ENCODE measurements at regions not wholly inside any gene's neighbourhood (a gene's known extent, or its start where the extent isn't known, plus 50 kb on each side); places are given as distances from the start of the nearest gene placed in this dataset.
"Not testable (repeated sequence)": the region's sequence is repeated elsewhere in the genome, so short reads cannot be mapped to it uniquely, and the experiment has no call there.

DNA sequence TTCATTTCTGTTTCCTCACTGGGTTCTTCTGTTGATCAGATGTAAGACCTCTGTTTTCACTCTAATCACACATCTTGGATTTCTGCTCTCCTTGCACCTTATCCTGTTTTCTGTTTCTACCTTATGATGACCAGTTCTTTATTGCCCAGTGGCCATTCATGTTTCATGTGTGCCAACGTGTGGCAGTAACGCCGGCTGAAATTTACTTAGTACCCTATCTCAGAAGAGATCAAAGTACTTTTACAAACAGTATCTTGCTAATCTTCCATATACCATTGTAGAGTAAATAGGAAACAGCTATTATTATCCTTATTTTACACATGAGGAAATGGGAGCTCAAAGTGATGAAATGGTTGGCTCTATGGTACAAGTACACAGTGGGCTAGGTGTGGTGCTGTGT is 74.0 kb downstream of the GATA3 start:
- no peak for DNase-seq

DNA sequence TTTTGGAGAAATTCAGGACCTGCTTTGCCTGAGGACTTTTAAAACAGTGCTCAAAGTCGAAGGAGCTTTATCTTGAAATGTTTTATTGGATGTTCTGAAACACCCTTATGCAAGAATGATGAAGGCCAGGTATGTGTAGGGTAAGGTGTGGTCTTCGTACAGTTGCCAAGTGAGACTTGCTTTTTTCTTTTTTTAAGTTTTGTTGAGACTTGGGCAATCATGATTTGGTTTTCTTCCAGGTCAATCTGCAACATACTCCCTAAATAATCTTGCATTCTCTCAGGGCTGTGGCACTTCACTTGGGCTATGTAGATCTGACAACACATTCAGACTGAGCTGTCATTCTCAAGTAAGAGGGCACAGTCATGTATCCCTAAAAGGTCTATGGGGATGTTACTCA is 75.0 kb downstream of the GATA3 start:
- no peak for DNase-seq

GRCh38 chr10:8130973-8131911 is 76.8 kb downstream of the GATA3 start:
- DNase-seq: no peak

DNA sequence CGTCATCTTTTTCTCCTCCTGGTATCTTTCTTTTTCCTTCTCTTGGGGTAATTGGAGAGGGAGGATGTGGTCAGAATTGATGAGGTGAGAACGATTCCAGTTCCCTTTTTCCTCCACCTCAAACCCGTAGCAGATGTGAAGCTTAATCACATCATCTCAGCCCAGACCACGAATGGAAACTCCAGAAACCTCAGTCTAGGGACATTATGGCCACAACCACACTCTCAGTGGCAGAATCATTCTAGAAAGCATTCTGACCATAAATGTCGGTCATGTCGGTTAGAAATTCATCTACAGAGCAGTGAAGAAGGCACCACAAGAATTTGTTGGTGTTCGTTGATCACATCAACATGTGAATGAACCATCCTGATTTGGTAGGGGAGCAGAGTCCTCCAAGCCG is 78.7 kb downstream of the GATA3 start:
- DNase-seq: no peak

GRCh38 chr10:8136736-8137135 is 82.2 kb downstream of the GATA3 start:
- no peak for DNase-seq

DNA sequence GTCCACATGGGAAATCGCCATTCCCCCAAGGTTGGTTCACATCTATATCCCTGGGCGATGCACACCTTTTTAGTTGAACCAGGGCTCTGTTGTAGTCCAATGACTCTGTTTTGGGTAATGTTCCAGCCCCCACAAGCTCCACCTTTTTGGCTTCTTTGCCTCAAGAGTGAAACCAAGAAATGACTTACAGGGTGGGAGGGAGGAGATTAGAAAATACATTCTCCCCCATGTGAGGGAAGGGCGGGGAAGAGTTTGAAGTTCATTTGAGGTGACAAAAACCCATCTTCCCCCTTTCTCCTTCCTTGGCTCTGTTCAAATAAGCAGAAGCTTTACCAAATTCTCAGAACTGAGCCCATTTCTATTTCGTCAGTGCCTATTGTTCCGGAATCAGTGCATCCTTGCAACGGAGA is 82.8 kb downstream of the GATA3 start:
- DNase-seq: no peak

DNA sequence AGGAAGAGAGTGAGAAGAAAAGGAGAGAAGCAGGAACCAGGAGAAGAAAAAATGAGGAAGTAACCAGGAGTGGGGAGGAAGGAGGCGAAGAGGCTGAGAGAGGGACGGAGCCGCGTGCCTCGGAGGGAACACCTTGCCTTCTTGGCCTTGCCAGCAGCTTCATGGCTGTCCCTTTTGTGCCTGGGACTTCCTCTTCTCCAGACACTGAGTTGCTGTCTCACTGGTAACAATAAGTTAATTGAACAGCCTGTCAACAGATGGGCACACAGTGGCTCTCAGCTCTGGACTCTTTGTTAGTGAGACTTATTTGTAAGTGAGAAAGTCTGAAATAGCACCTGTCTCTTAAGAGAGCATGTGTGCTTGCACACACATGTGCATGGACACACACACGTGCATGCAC is 83.2 kb downstream of the GATA3 start:
- no peak for DNase-seq

DNA sequence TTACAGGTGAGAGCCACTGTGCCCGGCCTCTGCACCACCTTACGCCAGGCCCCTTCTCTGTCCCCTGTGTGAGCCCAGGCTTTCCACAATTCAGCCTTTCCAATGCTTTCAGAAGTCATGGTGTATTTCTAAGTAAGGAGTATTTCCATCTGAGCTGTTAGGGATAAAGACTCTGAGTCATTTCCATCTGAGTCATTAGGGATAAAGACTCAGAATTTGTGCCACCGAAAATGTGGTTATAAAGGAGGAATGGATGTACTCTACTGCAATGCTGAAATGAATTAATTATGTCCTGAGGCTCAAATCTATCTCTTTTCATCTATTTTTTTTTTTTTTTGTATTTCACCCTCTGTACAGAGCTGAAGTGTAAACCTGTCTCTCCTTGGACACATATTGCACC is 84.0 kb downstream of the GATA3 start:
- no peak for DNase-seq

DNA sequence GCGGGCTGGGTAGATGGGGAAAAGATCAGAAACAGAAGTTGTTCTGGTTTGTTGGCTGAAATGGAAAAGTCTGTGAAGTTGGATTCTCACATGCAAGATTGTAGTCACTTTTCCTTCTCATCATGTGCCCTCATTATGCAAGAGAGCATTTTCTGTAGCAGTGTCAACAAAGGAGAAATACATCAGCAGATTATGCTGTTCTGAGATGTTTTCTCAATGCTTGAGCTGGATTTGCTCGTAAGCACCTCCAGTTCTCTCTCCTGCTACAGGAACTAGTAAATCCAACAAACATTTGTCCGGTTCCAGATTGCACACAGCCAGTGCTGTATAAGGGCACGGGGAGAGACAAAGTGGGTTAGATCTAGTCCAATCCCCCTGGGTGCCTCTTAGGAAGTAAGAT is 90.0 kb downstream of the GATA3 start:
- no peak for DNase-seq

DNA sequence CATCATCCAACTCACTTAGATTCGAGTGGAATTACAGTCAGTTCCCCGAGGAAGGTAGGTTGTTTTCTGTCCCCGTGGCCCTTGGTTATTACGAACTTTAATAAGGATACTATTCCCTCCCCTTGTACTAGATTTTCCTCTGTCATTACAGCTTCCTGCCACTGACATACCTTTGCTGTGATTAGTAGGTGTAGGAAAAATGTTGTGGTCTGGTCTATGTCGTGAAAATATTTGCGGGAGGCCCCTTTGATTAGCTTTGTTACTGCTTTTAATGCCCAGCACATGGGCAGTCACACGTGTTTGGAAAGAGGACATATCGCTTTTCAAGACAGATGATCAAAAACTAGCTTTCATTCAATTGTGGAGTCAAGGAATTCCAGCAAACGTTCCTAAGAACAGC is 92.2 kb downstream of the GATA3 start:
- no peak for DNase-seq

DNA sequence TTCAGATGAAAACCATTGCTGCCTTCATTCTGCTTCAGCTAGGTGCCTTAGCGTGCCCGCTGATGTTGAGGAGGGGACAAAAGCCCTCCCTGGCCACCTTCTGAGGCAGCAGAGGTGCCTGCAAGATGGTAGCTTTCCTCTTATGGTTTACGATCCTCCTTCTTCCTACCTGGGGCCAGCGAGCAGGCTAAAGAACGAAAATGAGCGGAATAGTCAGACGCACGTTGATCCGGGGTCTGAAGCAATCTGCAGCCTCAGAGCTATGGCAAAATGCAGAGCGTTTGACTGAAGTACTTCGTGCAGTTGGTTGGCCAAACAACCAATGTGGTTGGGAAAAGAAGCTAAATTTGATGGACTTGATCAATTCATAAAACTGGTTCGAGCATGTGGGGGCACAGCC is 95.5 kb downstream of the GATA3 start:
- no peak for DNase-seq

GRCh38 chr10:8150401-8150905 is 96.0 kb downstream of the GATA3 start:
- DNase-seq: no peak

- DNase-seq: no peak
Observed at GRCh38 chr10:8151086-8151485, 96.6 kb downstream of the GATA3 start.

DNA sequence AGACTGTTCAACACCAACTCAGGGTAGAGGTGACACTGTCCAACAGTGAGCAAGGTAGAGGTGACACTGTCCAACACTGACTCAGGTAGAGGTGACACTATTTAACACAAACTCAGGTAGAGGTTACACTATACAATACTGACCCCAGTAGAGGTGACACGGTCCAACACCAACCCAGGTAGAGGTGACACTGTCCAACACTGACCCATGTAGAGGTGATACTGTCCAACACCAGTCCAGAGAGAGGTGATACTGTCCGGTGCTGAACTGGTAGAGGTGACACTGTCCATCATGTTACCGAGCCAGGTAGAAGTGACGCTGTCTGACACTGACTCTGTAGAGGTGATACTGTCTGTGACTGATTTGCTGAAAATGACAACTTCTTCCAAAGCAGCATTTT is 102.4 kb downstream of the GATA3 start:
- DNase-seq: no peak

DNA sequence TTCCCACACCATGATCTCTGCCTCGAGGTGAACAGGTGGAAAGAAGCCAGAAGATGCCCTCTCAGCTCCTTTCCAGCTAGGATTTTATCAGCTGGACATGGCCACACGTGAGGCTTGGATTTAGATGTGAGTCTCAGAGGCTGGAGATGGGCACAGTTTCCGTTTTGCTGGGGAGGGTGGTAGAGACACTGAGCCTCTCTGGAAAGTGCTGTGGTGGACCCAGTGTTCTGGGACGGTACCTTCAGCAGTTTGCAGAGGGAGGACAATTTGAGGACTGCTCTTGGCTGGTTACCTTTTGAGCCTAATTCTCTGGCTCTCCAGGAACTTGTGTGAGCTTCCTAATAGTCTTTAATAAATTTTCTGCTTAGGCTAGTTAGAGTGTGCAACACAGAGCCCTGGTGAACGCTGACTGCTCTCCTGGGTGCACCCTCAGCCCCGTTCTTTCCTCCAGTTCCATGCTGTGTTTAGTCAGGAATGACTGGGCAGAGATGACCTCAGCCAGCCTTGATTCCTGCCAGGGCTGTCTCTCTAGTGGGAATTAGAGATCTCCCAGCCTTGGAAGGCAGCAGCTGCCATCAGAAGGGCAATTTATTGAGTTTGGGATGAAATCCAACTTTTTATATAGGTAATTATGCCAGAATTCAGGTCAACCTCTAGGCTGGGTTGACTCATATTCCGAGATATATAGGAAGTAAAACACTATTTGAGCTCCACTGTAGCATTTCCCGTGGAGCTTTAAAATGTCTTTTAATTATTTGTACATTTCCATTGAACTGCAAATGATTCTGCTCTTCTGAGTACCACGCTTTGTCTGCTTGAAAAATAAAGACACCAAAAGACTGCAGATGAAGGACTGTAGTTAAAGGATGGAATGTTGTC is 103.9 kb downstream of the GATA3 start:
- DNase-seq: no peak

DNA sequence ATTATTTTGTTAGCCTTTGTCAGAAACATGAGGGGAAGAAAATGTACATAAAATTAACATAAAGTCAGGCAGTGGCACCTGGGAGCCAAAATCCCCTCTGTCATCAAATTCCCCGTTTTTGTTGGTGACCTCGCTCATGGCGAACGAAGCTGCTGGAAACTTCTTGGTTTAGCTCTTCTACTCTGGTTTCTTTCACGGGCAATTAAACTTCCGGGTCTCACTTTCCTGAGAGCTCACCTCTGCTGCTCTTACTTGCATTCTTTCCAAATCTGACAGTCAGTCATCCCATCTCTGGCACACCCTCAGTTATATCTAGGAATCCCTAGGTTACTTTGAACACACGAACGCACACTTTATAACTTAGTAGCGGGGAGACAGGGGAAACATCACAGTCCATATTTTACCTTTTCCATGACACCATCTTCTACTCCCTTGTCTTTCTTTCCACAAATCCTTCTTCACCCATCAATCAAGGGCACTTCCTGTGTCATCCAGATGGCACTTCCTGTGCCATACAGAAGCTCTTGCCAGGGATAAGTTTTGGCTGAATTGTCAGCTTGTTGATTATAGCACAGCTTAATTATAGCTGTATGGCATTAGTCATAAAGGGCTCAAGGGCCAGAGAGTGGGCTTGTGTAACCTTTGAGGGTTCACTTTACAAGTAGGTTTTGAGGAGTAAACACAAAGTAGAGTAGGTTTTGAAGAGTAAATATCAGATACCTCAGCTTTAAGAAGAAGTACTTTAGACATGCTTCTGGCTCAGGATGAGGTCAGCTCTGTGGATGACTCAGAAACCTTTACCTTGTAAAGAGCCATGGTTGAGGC is 105.1 kb downstream of the GATA3 start:
- DNase-seq: no peak

DNA sequence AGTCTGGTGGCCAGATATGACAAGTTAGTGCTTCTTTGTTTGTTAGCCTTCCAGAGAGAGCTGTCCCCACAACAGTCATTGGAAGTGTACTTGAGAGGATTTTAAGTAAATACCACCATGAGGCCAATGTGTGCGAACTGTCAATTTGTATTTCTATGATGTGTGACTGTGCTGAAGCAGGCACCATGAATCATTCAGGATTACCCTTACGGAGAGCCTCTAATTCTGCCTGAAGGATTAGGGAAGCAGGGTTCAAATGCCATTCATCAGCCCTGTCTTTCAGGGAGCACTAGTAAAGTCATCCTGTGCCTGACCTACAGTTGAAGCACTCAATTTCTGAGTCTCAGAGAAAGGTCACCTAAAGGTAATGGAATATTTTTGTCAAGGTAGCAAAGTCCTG is 109.3 kb downstream of the GATA3 start:
- no peak for DNase-seq

DNA sequence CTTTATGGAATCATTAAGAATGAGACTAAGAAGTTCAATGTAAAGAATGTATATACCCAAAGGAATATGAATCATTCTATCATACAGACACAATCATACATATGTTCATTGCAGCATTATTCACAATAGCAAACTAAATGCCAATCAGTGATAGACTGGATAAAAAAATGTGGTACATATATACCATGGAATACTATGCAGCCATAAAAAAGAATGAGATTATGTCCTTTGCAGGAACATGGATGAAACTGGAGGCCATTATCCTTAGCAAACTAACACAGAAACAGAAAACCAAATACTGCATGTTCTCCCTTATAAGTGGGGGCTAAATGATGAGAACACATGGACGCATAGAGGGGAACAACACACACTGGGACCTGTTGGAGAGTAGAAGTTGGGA is 110.2 kb downstream of the GATA3 start:
- not testable (repeated sequence) for DNase-seq

DNA sequence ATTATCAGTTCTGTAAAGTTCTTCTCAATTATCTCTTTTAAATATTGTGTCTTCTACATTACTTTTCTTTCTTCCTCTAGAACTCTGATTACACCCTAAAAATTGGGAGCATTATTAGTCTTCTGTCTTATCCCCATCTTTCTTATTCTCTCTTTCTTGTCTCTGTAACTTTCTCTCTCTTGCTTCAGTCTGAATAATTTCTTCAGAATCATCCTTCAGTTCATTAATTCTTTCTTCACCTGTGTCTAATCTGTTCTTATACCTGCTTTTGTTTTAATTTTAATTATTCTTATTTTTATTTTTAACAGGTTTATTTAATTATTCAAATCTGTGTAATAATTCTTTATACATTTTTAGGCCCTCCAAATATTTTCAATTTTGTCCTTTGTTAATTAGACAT is 114.3 kb downstream of the GATA3 start:
- no peak for DNase-seq

- DNase-seq: no peak
Observed at GRCh38 chr10:8171008-8171407, 116.5 kb downstream of the GATA3 start.

DNA sequence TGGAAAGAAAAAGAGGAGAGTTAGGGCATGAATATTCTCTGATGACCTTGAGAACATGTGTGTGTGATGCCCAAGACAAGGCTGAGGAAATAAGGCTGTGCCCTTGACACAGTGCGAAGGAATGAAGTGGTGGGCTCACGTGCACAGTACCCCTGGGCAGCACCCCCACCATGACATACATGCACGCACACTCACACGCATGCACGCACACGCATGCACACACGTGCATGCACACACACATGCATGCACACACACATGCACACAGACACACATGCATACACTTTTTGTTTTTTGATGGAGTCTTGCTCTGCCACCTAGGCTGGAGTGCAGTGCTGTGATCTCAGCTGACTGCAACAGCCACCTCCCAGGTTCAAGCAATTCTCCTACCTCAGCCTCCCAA is 118.1 kb downstream of the GATA3 start:
- DNase-seq: no peak

DNA sequence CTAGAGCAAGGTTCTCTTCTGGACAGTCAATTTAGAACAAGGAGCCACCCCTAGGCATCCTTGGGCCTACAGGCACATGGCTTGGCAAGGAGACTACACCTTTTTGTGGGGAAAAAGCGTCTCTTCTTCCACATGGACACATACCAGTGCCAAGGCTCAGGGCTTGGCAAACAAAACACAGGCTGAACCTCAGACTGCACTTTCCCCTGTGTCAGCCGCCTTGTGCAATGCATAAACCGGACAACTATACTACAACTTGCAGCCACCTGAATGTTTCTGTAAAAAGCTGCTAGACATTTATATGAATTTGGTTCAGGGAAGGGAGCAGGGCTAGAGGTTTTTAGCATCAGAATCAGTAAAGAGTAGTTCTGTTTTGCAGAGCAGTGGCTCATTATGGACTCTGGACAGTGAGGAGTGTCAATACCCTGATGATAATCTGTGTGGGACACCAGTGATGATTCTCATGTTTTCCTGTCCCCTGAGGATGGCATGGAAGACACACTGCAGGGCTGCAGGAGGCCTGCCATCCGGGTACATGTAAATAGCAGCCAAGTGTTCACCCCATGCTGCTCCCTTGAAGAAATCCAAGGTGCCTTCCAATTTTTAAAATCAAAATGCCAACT is 118.9 kb downstream of the GATA3 start:
- DNase-seq: no peak

- DNase-seq: no peak
Observed at GRCh38 chr10:8173866-8174243, 119.4 kb downstream of the GATA3 start.

Measured in COR-L47 (cell line).